Fibroblast of mammary gland (primary cell): ENCODE measurements at regions not wholly inside any gene's neighbourhood (a gene's known extent, or its start where the extent isn't known, plus 50 kb on each side); places are given as distances from the start of the nearest gene placed in this dataset.
"Not testable (repeated sequence)": the region's sequence is repeated elsewhere in the genome, so short reads cannot be mapped to it uniquely, and the experiment has no call there.

ENCODE experiments used
- DNase-seq: peaks from one replicate; pipeline ENCODE4 v3.0.0-alpha.2; 2010; ENCODE audit warnings: low read depth
- H3K4me3 ChIP-seq: 2 replicates; pipeline ENCODE4 v1.5.1; 2011; ENCODE audit warnings: low read depth, mild to moderate bottlenecking, low read length, moderate library complexity; ENCODE audit not compliant: control insufficient read depth
- TF ChIP-seq, protein P1 (sequence below): conservative IDR thresholded peaks from 2 replicates; pipeline ENCODE4 v1.5.1; 2011; ENCODE audit warnings: low read depth, low read length, inconsistent platforms; ENCODE audit not compliant: control insufficient read depth, insufficient read depth

DNA sequence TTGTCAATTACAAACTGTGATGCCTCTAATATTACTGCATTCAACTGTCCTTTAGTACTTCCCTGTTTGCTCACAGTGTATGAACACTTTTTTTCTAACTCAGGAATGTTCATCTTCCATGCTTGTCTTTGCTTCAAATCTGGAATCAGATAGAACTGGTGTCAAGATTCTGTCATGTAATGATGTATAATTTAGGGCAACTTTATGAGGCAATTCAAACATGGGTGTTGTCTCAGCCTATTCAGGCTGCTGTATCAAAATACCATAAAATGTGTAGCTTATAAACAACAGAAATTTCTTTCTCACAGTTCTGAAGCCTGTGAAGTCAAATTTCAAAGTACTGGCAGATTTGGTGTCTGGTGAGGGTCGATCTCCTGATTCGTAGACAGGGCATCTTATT is 1012.9 kb downstream of the RAB28 start:
- DNase-seq: no peak
- TF ChIP-seq, protein P1, sequence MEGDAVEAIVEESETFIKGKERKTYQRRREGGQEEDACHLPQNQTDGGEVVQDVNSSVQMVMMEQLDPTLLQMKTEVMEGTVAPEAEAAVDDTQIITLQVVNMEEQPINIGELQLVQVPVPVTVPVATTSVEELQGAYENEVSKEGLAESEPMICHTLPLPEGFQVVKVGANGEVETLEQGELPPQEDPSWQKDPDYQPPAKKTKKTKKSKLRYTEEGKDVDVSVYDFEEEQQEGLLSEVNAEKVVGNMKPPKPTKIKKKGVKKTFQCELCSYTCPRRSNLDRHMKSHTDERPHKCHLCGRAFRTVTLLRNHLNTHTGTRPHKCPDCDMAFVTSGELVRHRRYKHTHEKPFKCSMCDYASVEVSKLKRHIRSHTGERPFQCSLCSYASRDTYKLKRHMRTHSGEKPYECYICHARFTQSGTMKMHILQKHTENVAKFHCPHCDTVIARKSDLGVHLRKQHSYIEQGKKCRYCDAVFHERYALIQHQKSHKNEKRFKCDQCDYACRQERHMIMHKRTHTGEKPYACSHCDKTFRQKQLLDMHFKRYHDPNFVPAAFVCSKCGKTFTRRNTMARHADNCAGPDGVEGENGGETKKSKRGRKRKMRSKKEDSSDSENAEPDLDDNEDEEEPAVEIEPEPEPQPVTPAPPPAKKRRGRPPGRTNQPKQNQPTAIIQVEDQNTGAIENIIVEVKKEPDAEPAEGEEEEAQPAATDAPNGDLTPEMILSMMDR: no peak
- no peak overlapping the region for H3K4me3 ChIP-seq

DNA sequence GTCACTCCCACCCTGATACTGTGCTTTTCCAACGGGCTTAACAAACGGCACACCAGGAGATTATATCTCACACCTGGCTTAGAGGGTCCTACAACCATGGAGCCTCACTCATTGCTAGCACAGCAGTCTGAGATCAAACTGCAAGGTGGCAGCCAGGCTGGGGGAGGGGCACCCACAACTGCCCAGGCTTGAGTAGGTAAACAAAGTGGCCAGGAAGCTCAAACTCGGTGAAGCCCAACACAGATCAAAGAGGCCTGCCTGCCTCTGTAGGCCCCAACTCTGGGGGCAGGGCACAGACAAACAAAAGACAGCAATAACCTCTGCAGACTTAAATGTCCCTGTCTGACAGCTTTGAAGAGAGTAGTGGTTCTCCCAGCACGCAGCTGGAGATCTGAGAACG is 1022.6 kb downstream of the RAB28 start:
- DNase-seq: not testable (repeated sequence)

DNA sequence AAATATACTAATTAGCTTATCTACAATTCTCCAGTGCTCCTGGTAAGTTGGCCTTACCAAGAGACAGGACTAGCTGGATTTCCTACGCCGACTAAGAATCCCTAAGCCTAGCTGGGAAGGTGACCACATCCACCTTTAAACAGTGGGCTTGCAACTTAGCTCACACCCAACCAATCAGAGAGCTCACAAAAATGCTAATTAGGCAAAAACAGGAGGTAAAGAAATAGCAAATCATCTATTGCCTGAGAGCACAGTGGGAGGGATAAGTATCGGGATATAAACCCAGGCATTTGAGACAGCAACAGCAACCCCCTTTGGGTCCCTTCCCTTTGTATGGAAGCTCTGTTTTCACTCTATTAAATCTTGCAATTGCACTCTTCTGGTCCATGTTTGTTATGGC is 1025.0 kb downstream of the RAB28 start:
- no peak overlapping the region for H3K4me3 ChIP-seq
- TF ChIP-seq, protein P1: no peak
- no peak for DNase-seq

More for the DNA sequence above, 1022.6 kb downstream of the RAB28 start:
- not testable (repeated sequence) for H3K4me3 ChIP-seq

DNA sequence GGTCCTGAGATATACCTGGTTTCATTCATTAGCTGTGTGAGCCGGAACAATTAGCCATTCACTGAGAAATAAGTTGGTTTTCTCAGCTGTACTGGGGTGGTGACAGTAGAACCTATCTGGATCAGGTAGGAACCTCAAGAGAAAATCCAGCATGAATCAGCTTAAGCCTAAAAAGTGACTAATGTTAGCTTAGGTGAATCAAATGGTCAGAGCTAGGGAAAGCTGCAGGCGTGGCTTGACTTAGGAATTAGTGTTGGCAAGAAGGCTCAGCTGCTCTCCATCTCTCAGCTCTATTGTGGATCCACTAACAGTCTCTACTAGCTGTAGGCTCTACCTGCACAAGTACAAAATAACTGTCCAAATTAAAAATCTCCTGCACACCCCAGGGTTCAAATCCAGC is 1025.5 kb downstream of the RAB28 start:
- no peak for DNase-seq
- TF ChIP-seq, protein P1: no peak
- no peak overlapping the region for H3K4me3 ChIP-seq

DNA sequence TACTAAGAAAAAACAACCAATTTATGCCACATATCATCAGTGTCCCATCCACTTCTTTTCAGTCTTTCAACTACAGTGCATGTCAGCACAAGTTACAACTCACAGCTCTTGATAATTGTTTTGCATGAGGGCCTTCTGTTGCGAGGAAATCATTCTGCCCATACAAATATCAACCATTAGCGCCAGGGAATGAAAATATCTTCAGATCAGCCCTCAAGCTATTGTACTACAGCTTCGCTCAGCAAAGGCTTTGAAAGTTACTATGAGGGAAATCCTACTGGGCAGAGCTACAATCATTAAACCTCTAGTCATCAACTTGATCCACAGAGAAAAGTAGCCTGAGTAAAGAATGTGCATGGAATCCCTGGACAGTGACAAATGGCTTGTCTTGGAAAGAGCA is 1023.6 kb upstream of the HS3ST1 start:
- DNase-seq: no peak
- H3K4me3 ChIP-seq: no peak overlapping the region
- TF ChIP-seq, protein P1: no peak

DNA sequence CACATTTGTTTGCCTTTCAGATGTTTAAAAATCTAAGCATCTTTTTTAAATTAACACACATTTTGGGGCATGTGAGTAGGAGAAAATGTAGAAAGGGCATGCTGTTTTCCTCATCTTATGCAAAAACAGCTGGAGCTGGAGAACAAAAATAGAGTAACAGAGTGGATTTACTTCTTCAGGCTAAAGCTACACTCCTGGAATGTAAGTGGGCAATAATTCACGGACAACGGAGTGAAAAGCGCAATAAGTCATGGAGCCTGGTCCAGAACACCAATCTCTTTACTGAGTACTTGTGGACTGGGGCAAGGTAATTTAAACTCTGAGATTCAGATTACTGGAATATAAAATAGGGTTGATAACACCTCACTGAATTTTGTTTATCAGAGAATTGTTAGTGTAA is 1018.8 kb upstream of the HS3ST1 start:
- TF ChIP-seq, protein P1: no peak
- no peak overlapping the region for H3K4me3 ChIP-seq
- DNase-seq: no peak

DNA sequence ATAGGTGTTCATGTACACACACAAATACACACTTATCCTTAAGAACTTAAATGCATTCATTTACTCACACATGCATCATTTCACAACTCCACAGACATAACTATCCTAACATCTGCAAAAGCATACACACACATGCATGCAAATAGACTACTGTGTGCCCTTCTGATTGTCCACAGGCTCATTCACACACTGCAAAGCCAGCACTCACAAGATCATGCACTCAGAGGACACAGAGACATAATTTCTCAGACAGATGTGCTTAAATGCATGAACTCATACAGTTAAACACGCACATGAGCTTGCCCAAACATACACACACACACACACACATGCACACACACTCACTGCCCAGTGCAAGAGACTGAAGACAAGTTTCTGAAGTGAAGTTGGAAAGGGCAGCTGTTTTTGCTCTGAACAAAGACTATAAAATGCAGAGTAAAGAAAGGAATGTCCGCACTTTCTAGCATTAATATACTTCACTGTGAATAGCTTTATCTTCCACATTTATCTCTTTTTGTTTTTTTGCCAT is 1018.0 kb upstream of the HS3ST1 start:
- no peak for DNase-seq
- no peak overlapping the region for H3K4me3 ChIP-seq
- TF ChIP-seq, protein P1: no peak
